HAP-1 (cell line): ENCODE measurements at regions not wholly inside any gene's neighbourhood (a gene's known extent, or its start where the extent isn't known, plus 50 kb on each side); places are given as distances from the start of the nearest gene placed in this dataset.

ENCODE experiments used
- DNase-seq, 2 experiments: peaks; one replicate each; pipeline ENCODE4 v3.0.0-alpha.2; 2016 to 2020; ENCODE audit warnings: low spot score in 2 of 2
- H3K27me3 ChIP-seq: fragments of 250-450 bp; sonication (Bioruptor Pico); 2 replicates; pipeline ENCODE4 v1.5.1; 2020; ENCODE audit warnings: low read depth, mild to moderate bottlenecking, moderate library complexity
- H3K36me3 ChIP-seq: fragments of 250-450 bp; sonication (Bioruptor Pico); replicated peaks from 2 replicates; pipeline ENCODE4 v1.5.1; 2020; ENCODE audit warnings: mild to moderate bottlenecking
- H3K4me1 ChIP-seq: fragments of 250-450 bp; sonication (Bioruptor Pico); 2 replicates; pipeline ENCODE4 v1.5.1; 2020; ENCODE audit warnings: mild to moderate bottlenecking
- H3K4me3 ChIP-seq: fragments of 250-450 bp; sonication (Bioruptor Pico); 2 replicates; pipeline ENCODE4 v1.5.1; 2020; ENCODE audit warnings: mild to moderate bottlenecking, moderate library complexity
- H3K9me3 ChIP-seq: fragments of 250-450 bp; sonication (Bioruptor Pico); 2 replicates; pipeline ENCODE4 v1.5.1; 2020; ENCODE audit warnings: mild to moderate bottlenecking, moderate library complexity
- in situ Hi-C: fragments of 300-500 bp; cut with MboI; formaldehyde crosslinking; loops from 3 replicates; pipeline ENCODE4 v1.14.3; 2020; ENCODE audit warnings: low sequenced_read_pairs, inconsistent platforms, mixed read lengths

DNA sequence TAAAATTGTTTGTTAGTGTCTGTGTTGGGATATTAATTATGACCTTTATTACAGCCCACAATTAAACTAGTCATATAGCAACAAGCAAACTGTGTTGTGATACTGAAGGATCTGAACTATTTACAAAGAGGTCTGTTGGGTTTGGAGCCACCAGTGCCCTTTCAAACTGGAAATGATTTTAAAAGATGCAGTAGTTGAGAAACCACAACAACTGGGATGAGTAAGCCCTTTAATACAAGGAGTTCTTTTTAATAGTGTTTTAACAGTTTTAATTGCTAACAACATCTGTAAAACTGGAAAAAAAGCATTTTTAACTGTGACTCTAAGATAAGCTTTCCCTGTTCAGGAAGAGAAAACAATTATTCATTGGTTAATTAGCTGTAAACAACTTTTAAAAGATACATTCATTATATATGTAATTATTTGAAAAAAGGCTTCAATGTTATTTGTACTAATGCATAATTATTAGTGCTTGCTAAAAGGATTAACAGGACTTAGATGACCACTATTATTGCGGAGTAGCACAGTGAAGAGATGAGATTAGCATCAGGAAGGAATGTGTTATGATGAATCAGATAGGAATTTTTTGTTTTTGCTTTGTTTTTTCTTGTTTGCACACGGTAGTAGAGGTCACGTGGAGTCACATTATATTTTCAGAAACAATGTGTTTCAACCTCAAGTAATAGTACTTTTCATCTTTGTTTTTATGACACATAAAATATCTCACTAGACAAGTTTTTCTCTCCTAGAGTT, 392.7 kb upstream of the FANCL start:
- no peak for DNase-seq
- Histone ChIP-seq H3K4me1 (0 out of 2 replicates have a peak, but pooled peaks cover 2% of the 10 kb centered on the region), H3K27me3 (no peaks in the 10 kb centered on the region), H3K4me3 (no peak overlapping the region), H3K36me3 (no peaks in the 10 kb centered on the region), H3K9me3 (no peaks in the 10 kb centered on the region)
- in situ Hi-C loops = no loop called here

DNA sequence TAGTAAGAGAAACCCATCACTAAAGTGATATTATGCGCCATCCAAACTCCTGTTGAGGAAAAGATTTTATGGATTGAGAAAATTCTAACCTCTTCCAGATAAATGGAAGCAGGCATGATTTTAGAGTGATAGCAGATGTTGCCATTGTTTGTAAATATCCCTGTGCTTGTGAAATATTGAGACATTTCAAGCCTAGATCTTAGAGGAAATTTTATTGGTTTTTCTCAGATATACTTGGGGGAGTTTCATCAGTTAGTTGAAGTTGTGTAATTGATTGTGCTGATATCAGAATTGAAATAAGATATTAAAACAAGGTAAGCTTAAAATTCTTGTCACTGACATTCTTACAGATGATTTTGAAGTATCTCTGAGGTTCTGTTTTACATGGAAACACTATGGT, 390.9 kb upstream of the FANCL start:
- Histone ChIP-seq H3K27me3 (no peaks in the 10 kb centered on the region), H3K4me3 (no peak overlapping the region), H3K9me3 (no peaks in the 10 kb centered on the region), H3K36me3 (no peaks in the 10 kb centered on the region), H3K4me1 (0 out of 2 replicates have a peak, but pooled peaks cover 2% of the 10 kb centered on the region)
- no peak for DNase-seq
- in situ Hi-C loops = no loop called here

DNA sequence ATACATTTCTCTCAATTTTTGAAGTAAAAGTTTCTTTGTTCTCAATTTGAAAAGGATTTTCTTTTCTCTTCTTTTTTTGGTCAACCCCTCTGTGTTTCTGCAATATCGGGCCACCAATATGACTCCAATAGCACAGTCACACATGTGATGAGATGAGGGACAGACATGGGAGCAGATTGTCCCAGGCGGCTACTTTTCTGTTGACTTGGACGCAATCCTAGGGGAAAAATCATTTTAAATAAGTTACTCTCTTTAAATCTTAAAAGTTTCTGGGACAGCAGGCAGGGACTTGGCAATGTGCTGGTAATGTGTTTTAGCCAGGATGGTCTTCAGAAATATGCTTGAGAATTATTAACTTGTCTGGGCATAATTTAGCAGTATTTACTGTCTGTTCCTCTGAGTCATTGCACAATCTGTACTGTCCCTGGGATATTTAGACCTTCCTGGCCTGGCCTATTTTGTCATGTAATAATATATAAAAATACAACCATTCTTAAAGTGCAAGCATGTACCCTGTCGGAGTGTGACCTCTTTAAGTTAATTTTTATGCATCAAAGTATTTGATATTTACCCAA, 388.5 kb upstream of the FANCL start:
- DNase-seq = no peak
- H3K4me1 ChIP-seq = 0 out of 2 replicates have a peak, but pooled peaks cover 2% of the 10 kb centered on the region
- H3K4me3 ChIP-seq = no peak overlapping the region
- no peaks in the 10 kb centered on the region for H3K27me3 ChIP-seq
- in situ Hi-C loops = no loop called here
- H3K36me3 ChIP-seq = no peaks in the 10 kb centered on the region
- no peaks in the 10 kb centered on the region for H3K9me3 ChIP-seq

DNA sequence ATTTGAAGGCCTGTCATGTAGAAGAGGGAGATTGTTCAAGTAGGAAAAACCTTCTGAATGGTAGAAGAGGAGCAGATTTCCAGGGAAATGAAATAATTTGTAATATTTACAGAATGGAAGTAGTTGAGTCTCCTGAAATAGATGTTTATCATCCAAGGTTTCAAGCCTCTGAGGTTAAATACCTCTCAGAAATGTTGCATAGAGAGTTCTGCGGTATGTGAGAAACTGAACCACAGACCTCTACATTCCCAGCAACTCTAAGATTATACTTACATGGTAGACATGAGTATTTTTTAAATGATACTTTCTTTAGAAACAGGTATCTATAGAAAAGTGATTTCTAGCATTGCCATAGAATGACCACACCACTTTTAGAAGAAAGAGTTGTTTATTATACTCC, 379.8 kb upstream of the FANCL start:
- Histone ChIP-seq H3K9me3 (no peaks in the 10 kb centered on the region), H3K27me3 (peaks cover 9% of the 10 kb centered on the region; the same call in 1 of the 2 replicates), H3K4me1 (peaks cover 5% of the 10 kb centered on the region), H3K4me3 (no peak overlapping the region), H3K36me3 (no peaks in the 10 kb centered on the region)
- in situ Hi-C loops = no loop called here
- DNase-seq = no peak

DNA sequence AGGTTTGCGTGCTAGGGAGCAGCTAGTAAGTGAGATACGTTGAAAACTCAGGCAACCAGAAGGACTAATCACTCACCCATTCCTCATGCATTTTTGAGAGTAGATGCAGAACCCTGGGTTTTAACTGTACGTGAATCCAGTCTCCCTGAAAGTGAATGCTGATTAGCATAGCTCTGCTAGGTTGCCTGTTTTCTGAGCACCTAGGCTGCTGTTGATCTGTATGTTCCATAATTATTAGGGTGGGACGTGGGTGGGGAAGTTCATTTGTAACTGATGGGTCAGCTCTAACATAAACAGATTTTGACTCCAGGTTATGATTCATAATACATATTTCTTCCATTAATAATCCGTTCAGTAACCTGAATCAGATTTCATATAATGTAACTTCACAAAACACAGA, 379.0 kb upstream of the FANCL start:
- Histone ChIP-seq H3K36me3 (no peaks in the 10 kb centered on the region), H3K27me3 (peaks cover 9% of the 10 kb centered on the region; the same call in 1 of the 2 replicates), H3K4me1 (peaks cover 5% of the 10 kb centered on the region), H3K9me3 (no peaks in the 10 kb centered on the region), H3K4me3 (no peak overlapping the region)
- no peak for DNase-seq
- in situ Hi-C loops = no loop called here

DNA sequence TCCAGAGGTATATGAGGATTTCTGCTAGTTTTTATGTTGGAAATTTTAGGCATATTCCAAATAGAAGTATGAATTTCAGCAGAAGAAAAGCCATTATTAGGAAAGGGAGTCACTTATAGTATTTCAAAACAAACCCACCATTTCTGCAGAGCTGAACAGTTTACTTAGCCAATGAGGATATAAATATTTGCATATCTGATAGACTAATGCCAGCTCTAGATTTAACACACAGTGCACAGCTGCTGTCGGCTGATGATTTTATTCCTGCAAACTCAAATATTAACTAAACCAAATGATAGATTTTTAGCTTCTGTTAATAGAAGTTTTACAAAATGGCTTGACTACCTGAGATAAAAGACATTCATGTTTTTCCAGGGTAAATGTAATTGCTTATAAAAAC, 375.8 kb upstream of the FANCL start:
- Histone ChIP-seq H3K36me3 (no peaks in the 10 kb centered on the region), H3K4me3 (no peak overlapping the region), H3K27me3 (peaks cover 9% of the 10 kb centered on the region; the same call in 1 of the 2 replicates), H3K4me1 (peaks cover 5% of the 10 kb centered on the region), H3K9me3 (no peaks in the 10 kb centered on the region)
- no peak for DNase-seq
- in situ Hi-C loops = no loop called here

DNA sequence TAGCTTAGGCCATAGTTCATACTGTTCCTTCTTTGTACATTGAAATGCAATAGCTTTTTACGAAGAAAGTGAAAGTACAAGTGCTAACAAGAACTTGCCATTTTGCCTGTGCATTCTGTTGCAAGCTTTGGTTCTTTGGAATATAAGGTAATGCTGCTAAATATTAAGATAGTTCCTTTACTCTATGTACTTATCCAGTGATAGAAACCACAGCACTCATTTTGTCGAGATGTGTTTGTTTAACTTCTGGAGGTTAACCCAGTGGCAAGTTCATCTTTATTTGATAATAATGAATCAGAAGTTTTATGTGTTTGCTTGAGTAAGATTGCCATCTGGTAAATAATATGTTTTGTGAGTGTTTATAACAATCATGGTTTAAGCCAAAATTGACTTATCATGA, 373.1 kb upstream of the FANCL start:
- Histone ChIP-seq H3K4me1 (no peaks in the 10 kb centered on the region; the same call in 1 of the 2 replicates), H3K4me3 (no peak overlapping the region), H3K36me3 (no peaks in the 10 kb centered on the region), H3K9me3 (no peaks in the 10 kb centered on the region), H3K27me3 (peaks cover 9% of the 10 kb centered on the region; the same call in 1 of the 2 replicates)
- DNase-seq = no peak
- in situ Hi-C loops = no loop called here

DNA sequence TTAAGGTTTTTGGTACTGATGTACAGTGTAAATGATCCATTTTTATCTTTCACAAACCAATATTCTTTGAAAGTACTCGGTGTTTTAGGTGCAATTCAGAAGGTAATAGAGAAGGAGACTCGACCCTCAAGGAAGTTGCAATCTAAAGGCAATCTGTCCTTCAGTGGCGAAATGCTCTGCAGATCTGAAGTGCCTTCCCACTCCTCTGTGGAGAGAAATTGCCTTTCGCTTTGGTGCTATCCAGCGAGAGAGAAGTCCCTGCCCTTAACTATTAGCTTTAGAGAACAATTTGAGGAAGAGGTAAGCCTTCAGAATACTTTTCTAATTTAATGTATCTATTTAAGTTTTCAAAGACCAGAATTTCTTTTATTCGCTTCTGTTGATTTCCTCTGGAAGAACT, 371.8 kb upstream of the FANCL start:
- no peaks in the 10 kb centered on the region for H3K9me3 ChIP-seq
- in situ Hi-C loops = no loop called here
- DNase-seq = no peak
- H3K4me1 ChIP-seq = no peaks in the 10 kb centered on the region
- no peak overlapping the region for H3K4me3 ChIP-seq
- no peaks in the 10 kb centered on the region for H3K36me3 ChIP-seq
- peaks cover 18% of the 10 kb centered on the region; the same call in 1 of the 2 replicates for H3K27me3 ChIP-seq

DNA sequence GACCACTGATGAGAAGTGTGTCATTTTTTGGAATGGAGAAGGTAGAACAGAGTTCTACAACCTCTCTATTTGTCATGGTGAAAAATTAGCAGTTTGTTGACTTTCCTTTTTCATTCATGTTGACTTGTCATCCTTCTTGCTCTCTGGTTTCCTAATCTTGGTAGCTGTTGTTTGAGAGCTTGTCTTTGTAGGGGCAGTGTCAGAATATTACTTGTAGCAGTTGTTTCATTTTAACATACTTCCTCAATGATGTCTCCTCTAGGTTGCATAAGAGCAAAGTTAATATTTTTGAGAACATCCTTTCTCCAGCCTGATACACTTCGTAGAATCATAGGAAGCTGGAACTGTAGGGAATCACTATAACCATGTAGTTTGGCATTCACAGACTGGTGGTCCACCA, 368.2 kb upstream of the FANCL start:
- Histone ChIP-seq H3K36me3 (no peaks in the 10 kb centered on the region), H3K4me3 (no peak overlapping the region), H3K27me3 (peaks cover 9% of the 10 kb centered on the region; the same call in 1 of the 2 replicates), H3K9me3 (no peaks in the 10 kb centered on the region), H3K4me1 (no peaks in the 10 kb centered on the region)
- in situ Hi-C loops = no loop called here
- DNase-seq = no peak

DNA sequence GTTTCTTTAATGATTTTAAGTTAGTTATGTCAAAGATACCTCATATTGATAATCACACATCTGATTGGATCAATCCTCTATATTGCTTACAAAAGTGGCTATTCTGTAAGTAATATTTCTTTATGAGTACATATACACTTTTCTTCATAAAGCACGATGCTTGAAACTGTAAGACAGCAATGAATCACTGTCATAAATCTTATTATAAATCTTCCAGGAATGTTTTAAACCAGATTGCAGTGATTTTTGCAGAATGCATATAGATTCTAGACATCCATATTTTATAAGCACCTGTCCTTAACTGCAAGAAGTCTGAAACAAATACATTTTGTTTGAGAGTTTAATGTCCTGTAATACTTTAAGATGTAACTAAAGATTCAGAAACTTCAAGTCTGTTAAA, 367.0 kb upstream of the FANCL start:
- in situ Hi-C loops = no loop called here
- Histone ChIP-seq H3K4me3 (no peak overlapping the region), H3K27me3 (peaks cover 9% of the 10 kb centered on the region; the same call in 1 of the 2 replicates), H3K9me3 (no peaks in the 10 kb centered on the region), H3K4me1 (no peaks in the 10 kb centered on the region), H3K36me3 (no peaks in the 10 kb centered on the region)
- no peak for DNase-seq

DNA sequence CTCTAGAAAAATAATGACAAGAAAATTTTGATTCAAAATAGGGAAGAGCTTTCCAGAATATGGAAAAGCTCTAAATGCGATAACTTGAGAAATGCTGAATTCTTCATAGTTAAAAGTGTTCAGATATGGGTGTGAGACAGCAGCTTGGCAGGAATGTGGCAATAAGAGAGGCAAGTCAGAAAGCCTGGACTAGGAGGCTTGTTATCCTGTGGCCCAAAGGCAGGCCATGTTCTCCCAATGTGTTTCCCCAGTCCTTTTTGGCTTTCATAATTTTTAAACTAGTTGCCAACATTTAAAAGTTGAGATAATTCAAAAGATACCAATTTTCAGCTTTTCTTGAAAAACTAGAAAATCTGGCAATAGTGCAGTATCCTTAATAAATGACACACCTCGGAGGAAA, 366.3 kb upstream of the FANCL start:
- in situ Hi-C loops = no loop called here
- no peak overlapping the region for H3K4me3 ChIP-seq

DNA sequence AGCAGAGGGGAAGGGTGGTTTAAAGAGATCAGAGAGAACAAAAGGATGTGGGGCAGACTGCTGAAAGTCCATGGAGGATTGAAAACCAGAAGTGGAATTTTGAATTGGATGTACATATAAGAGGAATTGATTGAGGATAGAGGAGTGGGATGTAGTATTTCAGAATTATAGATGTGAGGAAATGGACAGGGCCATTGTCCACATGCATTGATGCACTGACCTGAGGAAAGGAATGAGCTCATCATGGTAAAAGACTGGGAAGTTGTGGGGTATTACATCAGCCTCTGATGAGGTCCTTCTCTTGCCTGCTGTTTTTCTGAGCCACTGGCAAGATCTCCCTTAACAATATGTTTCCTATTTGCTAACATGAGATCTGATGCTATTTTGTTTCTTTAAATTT, 365.7 kb upstream of the FANCL start:
- H3K9me3 ChIP-seq = no peaks in the 10 kb centered on the region
- no peaks in the 10 kb centered on the region for H3K36me3 ChIP-seq
- no peaks in the 10 kb centered on the region for H3K4me1 ChIP-seq
- no peak for DNase-seq
- H3K4me3 ChIP-seq = no peak overlapping the region
- in situ Hi-C loops = no loop called here
- peaks cover 9% of the 10 kb centered on the region; the same call in 1 of the 2 replicates for H3K27me3 ChIP-seq

More for the DNA sequence above, 366.3 kb upstream of the FANCL start:
- no peak for DNase-seq
- H3K36me3 ChIP-seq = no peaks in the 10 kb centered on the region
- peaks cover 9% of the 10 kb centered on the region; the same call in 1 of the 2 replicates for H3K27me3 ChIP-seq
- no peaks in the 10 kb centered on the region for H3K4me1 ChIP-seq
- H3K9me3 ChIP-seq = no peaks in the 10 kb centered on the region

DNA sequence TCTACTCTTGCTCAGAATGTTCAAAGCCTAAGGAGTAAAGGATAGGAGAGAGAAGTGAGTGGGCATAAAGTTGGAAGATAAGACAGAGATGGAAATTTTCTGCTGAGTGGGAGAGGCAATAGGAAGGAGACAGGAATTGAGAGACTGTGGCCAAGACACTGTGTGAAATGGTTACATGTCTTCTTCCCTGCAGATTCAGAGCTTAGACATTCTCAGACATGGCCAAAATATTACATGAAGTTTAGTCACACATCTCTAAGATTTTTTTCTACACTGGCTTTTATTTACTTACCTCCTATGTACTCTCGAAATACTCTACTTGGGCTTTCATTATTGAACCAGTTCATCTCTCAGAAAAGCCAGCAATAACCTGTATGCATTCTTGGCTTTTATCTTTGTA, 363.0 kb upstream of the FANCL start:
- in situ Hi-C loops = no loop called here
- Histone ChIP-seq H3K4me3 (no peak overlapping the region), H3K36me3 (no peaks in the 10 kb centered on the region), H3K4me1 (no peaks in the 10 kb centered on the region), H3K27me3 (peaks cover 9% of the 10 kb centered on the region; the same call in 1 of the 2 replicates), H3K9me3 (no peaks in the 10 kb centered on the region)
- no peak for DNase-seq

DNA sequence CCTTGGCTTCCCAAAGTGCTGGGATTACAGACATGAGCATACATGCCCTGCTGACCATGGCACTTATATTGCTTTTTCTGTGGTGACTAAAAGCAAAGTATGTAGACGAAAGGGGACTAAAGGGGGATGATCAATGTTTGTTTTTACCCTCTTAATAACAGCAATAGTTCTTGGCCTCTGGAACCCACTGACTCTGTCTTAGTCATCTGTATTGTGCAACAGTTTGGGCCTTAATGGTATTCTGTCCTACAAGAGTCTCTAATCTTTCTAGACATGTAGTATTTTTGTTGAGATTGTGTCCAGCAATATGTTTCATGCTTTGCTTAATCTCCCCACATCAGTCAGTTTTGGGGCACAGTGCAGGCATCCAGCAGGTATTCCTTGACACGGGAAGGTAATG, 359.9 kb upstream of the FANCL start:
- Histone ChIP-seq H3K4me1 (no peaks in the 10 kb centered on the region), H3K9me3 (no peaks in the 10 kb centered on the region), H3K36me3 (no peaks in the 10 kb centered on the region), H3K4me3 (no peak overlapping the region), H3K27me3 (0 out of 2 replicates have a peak, but pooled peaks cover 2% of the 10 kb centered on the region)
- in situ Hi-C loops = no loop called here
- no peak for DNase-seq
